ENCODE measurements at regions not wholly inside any gene's neighbourhood (a gene's known extent, or its start where the extent isn't known, plus 50 kb on each side); places are given as distances from the start of the nearest gene placed in this dataset.

- peaks cover 6% of the 10 kb centered on the region for H3K4me1 ChIP-seq (ENCODE audit: control insufficient read depth, extremely low read depth, insufficient read depth, low read length)
- intact Hi-C loops (cut with micrococcal nuclease), result no loop called here
- no peaks in the 10 kb centered on the region for H3K36me3 ChIP-seq (ENCODE audit: control insufficient read depth in 2 of 2, extremely low read depth in 1 of 2, insufficient read depth in 2 of 2, low read length in 2 of 2)
- no TSS peak for BruUV-seq (replicated peaks)
- CTCF ChIA-PET, result interaction anchor here (1.1 kb wide), 1 partner anchor 9 kb away, joined by 3 read pairs; no protein-coding TSS in a partner anchor
- no peak overlapping the region for H2AFZ ChIP-seq (ENCODE audit: low read depth, low read length)
- POLR2A ChIA-PET, result no interaction called here
- no peak overlapping the region for H3K27ac ChIP-seq (ENCODE audit: insufficient read depth, low read depth, low read length)
- H3K4me2 ChIP-seq (ENCODE audit: insufficient read depth, low read length), result no peak overlapping the region
- TF ChIP-seq CTCF (IDR thresholded peaks at IDR 0.05; ENCODE audit: extremely low read depth in 1 of 2, insufficient read depth in 1 of 2, low read depth in 1 of 2, low read length in 2 of 2) (no peak), EZH2 (IDR thresholded peaks at IDR 0.05; ENCODE audit: borderline replicate concordance, low read depth, low read length, severe bottlenecking) (no peak), MAX (IDR thresholded peaks at IDR 0.05; ENCODE audit: insufficient read depth, insufficient read length) (no peak), JUN (IDR thresholded peaks at IDR 0.05; ENCODE audit: borderline replicate concordance, insufficient read depth, insufficient read length, low read depth) (no peak), GATA2 (IDR thresholded peaks at IDR 0.05; ENCODE audit: insufficient read depth, insufficient read length, low read depth, low read length) (no peak), POLR2AphosphoS5 (IDR thresholded peaks at IDR 0.05; ENCODE audit: insufficient read depth, low read depth, low read length) (no peak), POLR2A (IDR thresholded peaks at IDR 0.05; ENCODE audit: low read depth, low read length) (no peak), MYC (IDR thresholded peaks at IDR 0.05; ENCODE audit: low read depth, low read length) (no peak), FOS (IDR thresholded peaks at IDR 0.05; ENCODE audit: borderline replicate concordance, insufficient read depth, low read length) (no peak)
- no peak for FAIRE-seq
- H3K9me3 ChIP-seq (replicated peaks; ENCODE audit: control insufficient read depth, insufficient read depth, low read length), result no peaks in the 10 kb centered on the region
- H3K4me3 ChIP-seq (replicated peaks in 1 of 3; ENCODE audit: insufficient read depth in 1 of 3, low read depth in 1 of 3, low read length in 3 of 3), result no peak overlapping the region
- no peak for DNase-seq (ENCODE audit: low read depth, low spot score)
- H3K27me3 ChIP-seq (ENCODE audit: control insufficient read depth in 2 of 2, insufficient read depth in 2 of 2, low read length in 2 of 2), result no peaks in the 10 kb centered on the region
- dilution Hi-C loops (cut with MboI; ENCODE audit: extremely low pct_ligation_motif_present, low sequenced_read_pairs), result no loop called here
- H3K9ac ChIP-seq (replicated peaks; ENCODE audit: extremely low read depth, insufficient read depth, low read length), result no peak overlapping the region
- H4K20me1 ChIP-seq (replicated peaks; ENCODE audit: control insufficient read depth, extremely low read depth, insufficient read depth, low read length), result no peaks in the 10 kb centered on the region
- no peaks in the 10 kb centered on the region for H3K9me1 ChIP-seq (replicated peaks; ENCODE audit: control insufficient read depth, extremely low read depth, insufficient read depth, low read length)
- no peaks in the 10 kb centered on the region for H3K79me2 ChIP-seq (ENCODE audit: control insufficient read depth, insufficient read depth, low read length)
Observed at GRCh38 chr2:111689941-111690340, 194.1 kb downstream of the ANAPC1 start.
